Esophagus mucosa (tissue), 1 donor: ENCODE measurements at regions not wholly inside any gene's neighbourhood (a gene's known extent, or its start where the extent isn't known, plus 50 kb on each side); places are given as distances from the start of the nearest gene placed in this dataset.

Experiments
- ATAC-seq: fragments of 200-7000 bp; cut with Tn5 transposase; one replicate; pipeline ENCODE4 v1.9.1; 2020
- donor health status: DM: yes; HTN: yes; CAD: no.

DNA sequence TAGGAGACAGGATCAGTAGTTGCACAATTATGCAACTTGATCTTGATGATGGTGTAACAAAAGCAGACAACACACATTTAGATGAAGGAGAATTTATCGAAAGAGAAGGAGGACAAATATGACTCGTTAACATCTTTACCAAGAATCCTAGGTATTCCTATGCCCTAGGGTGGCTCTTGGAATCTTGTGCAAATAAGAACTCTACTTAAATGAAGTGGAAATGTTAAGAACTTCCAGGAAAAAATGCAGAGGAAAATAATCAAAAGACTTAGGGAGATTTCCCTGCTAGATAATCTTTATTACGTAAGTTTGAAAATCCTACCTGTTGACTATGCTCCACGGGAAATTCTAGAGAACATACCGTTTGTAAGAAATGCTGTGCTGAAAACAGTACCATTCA is 485.4 kb downstream of the POM121L12 start:
- ATAC-seq, result no peak

DNA sequence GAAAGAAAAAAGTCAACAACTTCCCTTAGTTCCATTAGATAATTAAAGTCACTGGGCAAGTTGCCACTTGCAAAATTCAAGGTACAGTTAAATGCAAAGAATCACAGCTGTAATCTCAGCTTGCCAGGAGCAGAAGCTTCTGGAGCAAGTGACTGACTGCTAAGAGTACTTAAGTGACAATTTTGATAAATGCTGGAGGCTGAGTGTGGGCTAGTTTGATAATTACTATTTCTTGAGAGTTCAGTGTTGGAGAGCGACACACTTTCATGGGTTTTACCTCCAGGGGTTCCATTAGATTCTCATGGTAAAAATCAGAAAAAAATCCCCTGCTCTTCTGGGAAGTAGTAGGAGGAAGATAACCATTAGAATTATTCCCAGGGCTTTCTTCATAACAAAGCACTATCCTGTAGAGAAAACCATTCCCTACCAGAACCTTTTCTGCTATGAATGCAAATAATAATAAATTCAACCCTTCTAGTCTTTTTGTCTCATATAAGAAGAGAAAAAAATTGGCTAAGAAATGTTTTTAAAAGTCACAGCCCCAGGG is 486.3 kb downstream of the POM121L12 start:
- ATAC-seq, result no peak

DNA sequence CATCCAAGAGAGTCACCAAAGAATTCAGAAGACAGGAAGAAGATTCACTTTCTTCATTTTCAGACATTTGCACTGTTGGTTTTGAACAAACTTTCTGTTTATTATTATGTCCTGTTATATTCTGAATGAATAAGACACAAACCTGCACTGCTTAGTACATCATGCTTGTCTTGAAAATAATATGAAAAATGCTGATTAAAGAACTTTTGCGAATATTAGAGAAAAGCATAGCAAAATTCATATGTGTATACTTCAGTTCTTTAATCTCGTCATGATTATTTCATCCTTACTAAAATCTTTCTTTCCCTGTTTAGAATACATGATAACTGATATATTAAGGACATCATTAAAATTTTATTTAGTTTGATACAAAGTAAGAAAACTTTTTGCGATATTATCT is 504.1 kb downstream of the POM121L12 start:
- ATAC-seq, result no peak

GRCh38 chr7:53541475-53541874 is 506.0 kb downstream of the POM121L12 start:
- no peak for ATAC-seq

DNA sequence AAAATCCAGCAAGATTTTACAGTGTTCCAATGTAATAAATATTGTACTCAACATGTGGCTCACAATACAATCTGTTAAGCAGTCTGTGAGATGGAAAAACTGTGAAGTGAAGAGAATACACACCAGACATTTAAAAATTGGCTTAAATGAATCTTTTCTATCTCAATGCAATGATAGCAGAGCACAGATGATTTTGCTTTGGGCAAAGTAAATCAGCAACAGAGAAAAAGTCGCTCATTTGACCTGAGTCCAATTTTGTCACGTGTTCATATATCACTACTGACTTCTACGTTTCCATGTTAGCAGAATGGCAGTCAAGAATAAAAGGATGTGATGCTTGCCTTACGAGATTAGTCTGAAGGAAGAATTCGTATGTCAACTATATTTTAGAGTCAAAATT is 506.7 kb downstream of the POM121L12 start:
- ATAC-seq, result no peak
